Stimulated activated CD4-positive, alpha-beta T cell treated with anti-CD3 and anti-CD28 coated beads, Interleukin-1b, Interleukin-23, amount 100 ng/mL, for 24 hours (primary cell): ENCODE measurements at regions not wholly inside any gene's neighbourhood (a gene's known extent, or its start where the extent isn't known, plus 50 kb on each side); places are given as distances from the start of the nearest gene placed in this dataset.

Experiments
- DNase-seq, 4 experiments: peaks; one replicate each; pipeline ENCODE4 v3.0.0-alpha.2; 2020; ENCODE audit warnings: low read depth in 4 of 4, low spot score in 1 of 4

DNA sequence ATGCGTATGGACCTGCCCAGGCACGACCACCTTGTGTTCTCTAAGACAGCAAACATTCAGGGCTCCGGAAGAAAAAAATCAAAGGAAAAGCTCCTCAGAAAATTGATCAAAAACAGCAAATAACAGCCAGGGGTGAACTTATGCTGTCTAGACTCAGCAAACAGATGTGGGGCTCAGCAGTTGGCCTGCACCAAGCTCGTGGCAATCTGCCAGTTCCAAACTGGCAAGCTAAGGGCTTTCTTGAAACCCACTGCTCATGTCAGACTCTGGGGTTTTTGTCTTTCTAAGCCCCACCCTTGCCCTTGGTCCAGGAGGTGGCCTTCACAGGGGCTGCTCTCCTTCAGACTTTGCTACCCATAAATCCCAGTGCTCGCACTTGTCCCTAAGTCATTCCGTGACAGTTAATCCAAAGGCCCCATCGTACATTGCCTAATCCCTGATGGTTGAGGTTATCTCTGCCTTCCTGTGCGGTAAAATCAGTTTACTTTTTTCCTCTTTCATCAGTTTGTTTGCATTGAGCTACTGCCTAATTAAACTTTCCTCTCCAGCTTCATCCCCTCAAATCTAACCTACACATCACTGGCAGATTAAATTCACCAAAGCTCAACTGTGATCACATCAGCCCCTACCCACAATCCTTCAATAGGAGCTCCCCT, 408.0 kb downstream of the LRATD1 start:
- DNase-seq = no peak

DNA sequence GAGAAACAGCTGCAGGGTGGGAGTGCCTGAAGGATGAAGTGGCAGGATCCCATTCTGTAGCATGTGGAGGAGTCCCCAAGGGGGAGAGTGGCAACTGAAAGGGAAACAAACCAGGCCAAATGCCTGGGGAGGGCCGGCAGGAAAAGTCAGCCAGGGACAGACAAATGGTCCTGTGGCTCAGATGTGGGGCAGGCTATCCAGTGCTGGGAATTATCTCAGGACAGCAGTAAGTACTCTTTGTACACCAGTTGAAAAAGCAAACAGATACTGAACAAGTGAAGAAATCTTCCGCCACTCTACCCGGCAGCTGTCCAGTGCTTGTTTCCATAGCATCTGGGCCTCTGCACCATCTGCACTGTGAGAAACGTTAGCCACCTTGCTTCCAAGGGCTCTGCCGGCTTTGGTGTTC, 408.9 kb downstream of the LRATD1 start:
- DNase-seq = no peak

DNA sequence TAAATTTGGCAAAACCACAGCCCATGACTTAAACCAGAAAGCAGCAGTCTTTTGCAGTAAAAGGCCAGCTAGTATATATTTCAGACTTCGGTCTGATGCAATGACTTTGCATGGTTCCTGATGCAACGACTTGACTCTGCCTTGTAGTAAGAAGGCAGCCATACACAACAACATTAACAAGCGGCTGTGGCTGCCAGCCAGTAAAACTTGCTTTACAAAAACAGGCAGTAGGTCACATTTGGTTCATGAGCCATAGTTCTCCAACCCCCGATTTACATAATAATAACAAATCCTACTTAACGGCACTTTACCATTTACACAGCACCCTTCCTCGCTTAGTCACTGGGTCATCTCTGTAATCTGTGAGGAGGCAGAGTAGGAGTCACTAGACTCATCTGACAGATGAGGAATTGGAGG, 410.3 kb downstream of the LRATD1 start:
- no peak for DNase-seq

DNA sequence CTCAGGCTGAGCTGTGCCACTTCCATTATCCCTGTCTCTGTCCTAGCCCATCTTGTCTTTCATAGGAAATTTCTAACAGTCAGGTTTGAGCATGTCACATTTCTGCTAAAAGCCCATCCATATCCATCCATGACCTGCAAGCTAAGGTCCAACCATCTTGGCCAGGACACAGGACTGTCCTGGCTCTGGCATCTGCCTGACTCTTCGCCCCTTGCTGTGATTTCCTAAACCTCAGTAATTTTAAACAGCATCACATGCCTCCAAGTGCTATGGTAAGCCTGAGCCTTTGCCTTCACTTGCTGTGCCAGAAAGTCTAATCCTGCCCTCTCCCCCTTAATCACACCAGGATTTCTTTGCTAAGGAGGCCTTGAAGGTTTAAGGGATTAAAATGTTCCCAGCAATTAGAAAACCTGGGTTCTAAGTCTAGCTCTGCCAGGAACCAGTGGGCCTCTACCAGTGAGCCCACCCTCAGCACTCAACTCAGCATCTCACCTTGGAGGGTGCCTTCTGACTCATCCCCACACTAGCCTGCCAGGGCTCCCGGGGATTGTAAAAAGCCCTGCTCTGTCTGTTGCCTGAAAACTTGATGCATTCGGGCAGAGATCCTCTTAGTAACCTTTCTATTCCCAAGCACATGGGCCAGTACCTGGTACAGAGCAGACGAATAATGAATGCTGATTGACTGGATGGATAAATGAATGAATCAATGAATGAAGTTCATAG, 411.0 kb downstream of the LRATD1 start:
- DNase-seq = no peak

DNA sequence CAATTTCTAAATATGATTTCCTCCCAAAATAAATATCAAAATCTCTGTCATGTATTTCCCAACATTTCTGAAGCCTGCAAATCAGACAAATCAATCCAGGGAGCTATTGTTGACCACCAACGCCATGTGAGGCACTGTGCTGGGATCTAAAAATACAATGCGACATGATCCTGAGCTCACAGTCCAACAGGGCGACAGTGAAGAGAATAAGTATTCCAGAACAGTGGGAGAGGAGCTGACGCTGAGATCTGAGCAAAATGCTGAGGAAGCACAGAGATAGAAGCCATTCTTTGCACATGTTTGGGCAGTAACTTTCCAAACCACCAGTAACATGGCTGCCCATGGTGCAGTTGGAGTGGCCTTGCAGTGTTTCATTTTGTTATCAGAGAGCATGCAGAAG, 412.5 kb downstream of the LRATD1 start:
- no peak for DNase-seq

DNA sequence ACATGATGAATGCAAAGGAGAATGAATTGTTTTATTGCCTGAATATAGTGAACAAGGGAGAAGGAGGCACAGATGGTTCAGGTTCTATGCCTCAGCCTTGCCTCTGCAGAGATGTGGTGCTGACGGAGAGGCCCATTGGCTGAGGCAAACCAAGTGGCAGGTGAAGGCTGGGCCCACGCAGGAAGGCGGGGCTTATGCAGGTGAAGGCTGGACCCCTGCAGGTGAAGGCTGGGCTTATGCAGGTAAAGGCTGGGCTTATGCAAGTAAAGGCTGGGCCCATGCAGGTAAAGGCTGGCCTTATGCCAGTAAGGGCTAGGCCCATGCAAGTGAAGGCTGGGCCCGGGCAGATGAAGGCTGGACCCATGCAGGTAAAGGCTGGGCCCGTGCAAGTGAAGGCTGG, 414.7 kb downstream of the LRATD1 start:
- DNase-seq = no peak

DNA sequence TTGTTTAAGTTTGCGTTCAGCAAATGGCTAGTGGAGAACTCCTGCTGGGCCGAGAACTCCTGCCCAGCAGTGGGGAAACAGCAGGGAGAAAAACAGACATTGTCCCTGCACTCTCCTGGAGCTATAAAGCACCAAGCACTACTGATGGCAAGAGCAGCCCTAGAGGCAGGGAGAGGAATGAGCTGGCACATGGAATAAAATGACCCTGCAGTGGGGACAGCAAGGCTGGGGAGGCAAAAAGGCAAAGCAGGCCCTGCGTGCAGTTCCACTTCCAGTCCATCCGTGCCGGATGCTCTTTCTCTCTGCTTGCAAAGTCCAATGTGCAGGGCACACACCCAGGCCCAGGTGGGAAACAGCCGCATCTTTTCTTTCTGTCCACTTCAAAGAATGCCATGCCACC, 415.5 kb downstream of the LRATD1 start:
- no peak for DNase-seq

DNA sequence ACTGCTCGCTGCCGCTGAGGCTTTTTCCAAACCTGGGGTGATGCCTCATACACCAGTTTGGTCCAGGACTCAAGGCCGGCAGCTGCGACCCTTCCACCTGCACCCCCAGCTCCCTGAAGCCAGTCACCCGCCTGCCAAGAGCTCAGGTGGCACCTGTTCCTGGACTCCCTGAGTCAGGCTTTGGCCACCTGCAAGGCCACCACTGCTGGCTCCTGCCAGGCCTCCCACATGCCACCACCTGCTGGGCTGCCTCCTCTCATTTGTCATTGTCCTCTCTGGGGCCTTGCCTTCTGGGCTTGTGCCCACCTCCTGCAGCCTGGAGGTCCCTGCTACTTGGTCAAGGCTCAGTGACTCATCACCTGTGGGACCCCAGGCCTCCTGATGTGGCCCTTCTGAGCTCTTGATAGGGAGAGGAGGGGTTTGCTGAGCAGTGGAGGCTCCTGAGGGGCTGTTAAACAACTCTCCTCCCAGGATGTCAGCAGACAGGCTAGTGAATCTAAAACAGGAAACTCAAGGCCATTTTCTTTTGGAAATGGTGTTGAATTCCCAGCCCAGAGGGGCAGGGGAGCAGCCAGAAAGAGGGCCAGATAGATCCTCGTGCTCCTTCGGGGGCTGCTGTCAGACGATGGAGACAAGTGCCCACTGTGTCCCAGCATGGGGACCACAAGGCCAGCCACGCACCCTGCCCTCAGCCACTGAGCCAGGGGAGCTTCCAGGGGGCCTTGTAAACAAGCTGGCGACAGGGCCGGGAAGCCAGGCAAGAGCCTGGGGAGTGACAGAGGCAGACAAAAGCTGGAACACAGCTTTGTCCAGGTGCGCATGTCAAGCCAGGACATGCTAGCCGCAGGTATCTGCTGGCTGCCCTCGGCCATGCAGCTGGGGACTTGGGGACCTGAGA, 416.8 kb downstream of the LRATD1 start:
- no peak for DNase-seq

DNA sequence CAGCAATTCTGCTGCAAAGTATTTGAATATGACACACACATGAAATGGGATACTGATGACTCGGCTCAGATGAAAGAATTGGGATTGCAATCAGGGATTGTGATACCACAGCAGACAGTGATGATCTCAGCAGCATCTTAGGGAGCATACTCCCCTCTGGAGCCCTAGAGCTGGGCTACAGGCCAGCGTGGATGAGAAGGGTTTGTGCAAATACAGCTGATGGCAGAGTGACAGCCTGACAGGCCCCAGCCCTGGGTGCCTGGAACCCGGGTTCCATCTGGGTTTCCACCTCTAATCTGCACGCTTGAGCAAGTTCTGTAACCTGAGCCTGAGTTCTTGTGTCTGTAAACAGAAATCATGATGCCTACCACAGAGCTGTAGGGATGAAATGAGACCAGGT, 418.0 kb downstream of the LRATD1 start:
- DNase-seq = no peak

DNA sequence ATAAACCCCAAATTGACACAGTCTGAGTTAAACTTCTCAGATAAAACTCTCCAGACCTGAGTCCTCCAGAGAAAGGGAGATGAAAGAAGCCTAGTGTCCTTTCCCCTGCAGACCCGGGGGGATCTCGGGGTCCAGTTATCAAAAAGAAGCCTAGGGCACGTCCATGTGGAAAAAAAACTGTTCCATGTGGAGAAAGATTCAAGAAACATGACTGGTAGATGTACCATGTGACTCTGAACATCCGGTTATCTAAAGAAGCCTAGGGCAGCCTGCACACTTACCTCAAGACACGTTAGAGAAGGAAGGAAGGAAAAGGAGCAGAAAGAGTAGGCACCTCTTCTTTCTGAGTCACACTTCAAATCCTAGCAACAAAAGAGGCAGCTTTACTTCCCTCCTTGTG, 421.0 kb downstream of the LRATD1 start:
- no peak for DNase-seq

DNA sequence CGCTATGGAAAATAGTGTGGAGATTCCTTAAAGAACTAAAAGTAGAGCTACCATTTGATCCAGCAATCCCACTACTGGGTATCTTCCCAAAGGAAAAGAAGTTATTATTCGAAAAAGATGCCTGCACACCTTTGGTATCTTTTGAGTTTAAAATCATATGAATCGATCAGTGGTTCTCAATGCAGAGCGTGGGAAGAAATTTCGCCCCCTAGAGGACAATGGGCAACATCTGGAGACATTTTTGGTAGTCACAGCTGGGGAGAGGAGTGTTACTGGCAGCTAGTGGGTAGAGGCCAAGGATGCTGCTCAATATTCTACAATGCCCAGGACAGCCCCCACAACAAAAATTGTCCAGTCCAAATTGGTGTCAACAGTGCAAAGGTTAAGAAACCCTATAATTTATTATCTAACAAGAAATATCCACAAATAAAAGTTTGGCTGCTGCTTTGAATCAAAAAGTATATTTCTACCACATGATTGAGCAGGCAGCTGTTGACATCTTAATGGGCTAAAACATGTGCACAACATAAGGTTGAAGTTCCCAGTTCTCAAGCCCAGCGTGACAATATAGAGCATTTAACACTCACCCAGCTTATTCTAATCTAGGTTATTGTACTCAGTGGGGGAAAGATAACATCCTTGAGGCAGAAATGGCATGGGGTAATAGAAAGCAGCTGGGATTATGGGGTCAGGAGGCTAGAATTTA, 425.7 kb downstream of the LRATD1 start:
- no peak for DNase-seq

DNA sequence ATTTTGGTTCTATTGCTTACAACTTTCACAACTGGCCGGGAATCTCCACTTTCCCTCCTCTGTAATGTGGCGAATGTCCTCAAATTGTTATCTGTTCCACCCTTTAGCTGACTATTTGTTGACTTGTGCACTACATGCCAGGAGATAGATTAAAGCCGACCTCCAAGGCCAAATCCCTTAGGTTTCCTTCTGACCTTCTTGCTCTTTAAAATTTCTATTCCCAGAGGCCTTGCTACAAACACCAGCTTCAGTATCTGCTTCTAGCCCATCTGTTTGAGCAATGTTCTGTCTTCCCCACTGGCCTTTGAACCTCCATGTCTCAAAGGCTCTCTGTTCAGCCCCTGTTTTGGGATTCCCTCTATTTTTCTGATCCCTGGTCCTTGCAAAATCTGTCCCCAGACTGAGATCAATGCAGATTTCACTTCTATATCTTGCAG, 426.2 kb downstream of the LRATD1 start:
- no peak for DNase-seq

DNA sequence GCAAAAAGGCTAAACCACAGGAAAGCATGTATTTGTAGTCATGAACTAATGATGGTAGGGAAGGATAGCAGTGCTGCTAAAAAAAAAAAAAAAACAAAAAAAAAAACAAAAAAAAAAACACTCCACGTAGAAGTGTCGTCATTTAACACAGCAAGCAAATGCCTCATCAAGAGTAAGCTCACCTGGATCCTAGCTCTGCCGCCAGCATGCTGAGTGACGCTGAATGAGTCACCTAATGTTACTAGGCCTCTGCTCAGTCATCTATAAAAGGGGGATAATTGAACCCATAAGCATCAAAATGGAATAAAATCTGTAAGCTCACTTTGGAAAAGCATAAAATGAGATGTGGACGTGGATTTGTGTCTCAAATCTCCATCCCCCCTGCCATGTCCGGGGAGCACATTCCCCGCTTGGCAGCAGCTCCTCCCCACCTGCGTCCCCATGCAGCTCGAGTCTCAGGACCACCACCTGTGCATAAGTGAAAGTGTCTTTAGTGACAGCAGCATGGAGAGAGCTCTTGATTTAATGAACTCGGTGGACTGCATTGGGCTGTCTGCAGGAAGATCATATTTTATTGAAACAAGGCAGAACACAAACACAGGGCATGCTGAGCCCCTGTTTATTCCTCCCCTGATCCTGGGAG, 427.5 kb downstream of the LRATD1 start:
- DNase-seq = no peak

DNA sequence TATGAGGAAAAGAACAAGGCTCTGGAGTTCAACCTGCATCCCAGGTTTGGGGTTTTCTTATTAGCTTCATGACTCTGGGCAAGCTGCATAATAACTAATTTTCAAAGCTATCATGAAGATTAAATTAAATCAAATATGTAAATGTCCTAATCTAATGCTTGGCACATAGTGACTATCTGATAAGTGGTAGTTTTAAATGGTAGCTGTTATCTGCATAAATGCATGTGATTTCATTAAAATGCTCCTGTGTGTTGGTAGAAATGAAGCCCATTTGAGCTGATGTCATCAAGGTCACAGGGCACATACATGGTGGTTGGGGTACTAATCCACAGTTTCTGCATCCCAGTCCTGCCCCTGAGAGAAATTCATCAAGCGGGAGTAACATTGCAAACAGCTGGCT, 428.8 kb downstream of the LRATD1 start:
- no peak for DNase-seq

DNA sequence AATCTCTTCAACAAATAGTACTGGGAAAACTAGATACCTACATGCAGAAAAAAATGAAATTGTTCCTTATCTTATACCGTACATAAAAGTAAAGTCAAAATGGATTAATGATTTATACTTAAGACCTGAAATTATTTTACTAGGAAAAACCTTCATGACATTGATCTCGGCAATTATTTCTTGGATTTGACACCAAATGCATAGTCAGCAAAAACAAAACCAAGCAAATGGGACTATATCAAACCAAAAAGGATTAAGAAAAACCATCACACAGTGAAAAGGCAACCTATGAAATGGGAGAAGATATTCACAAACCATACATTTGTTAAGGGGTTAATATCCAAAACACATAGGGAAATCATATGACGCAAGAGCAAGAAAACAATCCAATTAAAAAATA, 433.6 kb downstream of the LRATD1 start:
- no peak for DNase-seq

DNA sequence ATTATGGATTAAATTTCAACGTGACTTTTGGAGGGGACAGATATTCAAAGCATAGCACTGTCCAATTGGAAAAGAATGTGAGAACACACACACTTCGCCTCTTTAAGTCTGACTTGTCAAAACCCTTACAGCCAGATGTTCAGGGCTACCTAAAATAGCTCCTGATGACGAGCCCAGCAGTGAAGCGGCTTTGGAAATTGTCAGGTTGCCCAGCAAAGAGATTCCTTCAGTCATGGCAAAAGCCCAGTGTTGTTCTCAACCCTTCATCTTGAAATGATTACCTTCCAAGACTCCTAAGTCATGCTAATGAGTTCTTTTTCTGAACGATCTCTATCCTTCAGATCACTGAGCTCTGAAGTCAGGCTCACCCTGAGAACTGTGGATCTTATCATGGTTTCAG, 436.6 kb downstream of the LRATD1 start:
- DNase-seq = no peak

DNA sequence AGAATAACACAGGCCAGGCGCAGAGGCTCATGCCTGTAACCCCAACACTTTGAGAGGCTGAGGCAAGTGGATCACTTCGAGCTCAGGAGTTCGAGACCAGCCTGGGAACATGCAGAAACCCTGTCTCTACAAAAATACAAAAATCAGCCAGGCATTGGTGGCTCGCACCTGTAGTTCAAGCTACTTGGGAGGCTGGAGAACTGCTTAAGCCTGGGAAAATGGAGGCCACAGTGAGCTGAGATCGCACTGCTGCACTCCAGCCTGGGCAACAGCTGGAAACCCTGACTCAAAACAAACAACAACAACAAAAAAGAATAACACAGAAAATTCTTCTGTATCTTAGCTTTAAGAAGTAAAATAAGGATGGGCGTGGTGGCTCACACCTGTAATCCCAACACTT, 440.3 kb downstream of the LRATD1 start:
- no peak for DNase-seq

DNA sequence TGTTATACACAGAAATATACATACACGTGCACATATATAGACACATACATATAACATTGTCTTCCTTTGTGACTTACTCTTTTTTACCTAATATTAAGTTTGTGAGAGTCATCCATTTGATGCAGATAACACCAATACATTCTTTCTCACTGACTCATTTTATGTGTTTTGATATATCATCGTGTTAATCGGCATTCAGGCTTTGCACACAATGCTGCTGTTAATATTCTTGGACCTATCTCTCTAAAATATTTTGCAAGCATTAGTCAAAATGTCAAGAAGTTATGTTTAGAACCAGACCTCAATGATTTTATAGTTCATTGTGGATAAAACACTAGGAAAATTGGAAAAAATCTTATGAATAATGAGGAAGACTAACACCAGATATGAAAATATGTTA, 441.1 kb downstream of the LRATD1 start:
- DNase-seq = no peak

DNA sequence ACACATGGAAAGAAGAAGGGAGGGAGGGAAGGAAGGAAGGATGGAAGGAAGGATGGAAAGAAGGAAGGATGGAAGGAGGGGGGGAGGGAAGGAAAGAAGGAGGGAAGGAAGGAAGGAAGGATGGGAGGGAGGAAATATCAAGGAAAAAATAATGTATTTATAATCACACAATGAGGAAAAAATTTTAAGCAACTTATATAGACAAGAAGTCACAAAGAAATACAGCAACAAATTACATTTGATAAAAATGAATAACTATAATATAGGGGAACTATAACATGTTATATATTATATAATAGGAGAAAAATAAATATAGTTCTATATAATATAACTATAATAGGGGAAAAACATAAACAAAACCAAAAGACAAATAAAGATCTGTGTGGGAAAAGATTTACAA, 441.8 kb downstream of the LRATD1 start:
- DNase-seq = no peak

DNA sequence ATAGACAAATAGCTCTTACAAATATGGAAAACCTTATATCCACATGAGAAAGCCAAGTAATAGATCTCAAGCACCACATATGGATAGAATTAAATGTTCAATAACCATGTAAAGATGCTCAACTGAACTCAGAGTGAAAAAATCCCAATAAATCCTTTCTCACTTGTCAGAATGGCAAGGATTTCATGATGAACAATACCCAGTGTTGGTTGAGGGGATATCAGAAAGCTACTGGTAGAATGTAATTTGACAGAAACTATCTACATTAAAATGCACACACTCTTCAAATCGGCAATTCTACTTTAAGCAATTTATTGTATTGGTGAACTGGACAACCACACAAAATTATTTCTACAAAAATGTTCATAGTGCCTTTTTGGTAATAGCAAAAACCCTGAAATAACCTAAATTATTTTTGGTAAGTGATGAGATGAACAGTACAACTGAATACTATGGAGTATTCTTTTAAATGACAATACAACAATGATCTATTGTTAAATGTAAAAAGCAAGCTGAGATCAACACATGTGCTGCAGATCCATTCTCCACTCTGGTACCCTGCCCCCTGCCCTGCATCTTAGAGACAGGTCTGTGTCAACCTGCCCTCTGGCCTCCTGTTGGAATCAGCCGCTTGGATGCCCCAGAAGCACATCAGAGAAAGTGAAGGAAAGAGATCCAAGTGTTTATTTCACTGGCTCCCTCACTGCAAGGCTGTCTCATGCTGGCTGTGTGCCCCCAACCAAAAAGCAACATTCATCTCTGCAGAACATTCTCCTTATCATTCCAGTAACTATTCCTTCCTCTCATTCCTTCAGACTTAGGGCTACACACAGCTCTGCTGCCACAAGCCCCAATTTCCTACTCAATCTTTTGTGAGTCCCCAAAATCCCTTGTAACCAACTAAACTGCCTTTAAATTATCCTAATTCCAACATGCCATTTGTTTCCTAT, 442.5 kb downstream of the LRATD1 start:
- DNase-seq = no peak
